DMS53 (cell line): ENCODE measurements at regions not wholly inside any gene's neighbourhood (a gene's known extent, or its start where the extent isn't known, plus 50 kb on each side); places are given as distances from the start of the nearest gene placed in this dataset.
A peak's percentile ranks its signal among the peaks of the same experiment; 100 is the strongest.

ENCODE experiments used
- DNase-seq: peaks from one replicate; lab custom pipeline; 2025; lab: John Stamatoyannopoulos, UW

DNA sequence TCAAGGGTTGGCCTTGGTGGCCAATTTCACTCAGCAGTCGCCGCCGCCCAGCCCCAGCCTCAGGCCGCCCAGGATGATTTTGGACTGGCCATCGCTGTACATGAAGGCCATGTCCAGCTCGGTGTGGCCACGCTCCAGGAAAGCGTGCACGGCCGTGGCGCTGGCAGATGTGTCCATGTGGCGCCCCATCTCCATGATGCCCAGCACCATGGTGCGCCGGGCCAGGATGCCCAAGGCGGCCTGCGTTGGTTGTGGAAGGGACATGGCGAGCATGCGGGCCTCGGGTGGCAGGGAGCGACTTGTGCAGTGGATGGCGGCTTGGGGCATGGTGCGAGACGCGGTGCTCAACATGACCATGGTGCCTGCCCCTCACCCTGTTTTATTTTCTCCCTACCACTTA, 55.4 kb downstream of the ZCCHC12 start:
- no peak for DNase-seq

DNA sequence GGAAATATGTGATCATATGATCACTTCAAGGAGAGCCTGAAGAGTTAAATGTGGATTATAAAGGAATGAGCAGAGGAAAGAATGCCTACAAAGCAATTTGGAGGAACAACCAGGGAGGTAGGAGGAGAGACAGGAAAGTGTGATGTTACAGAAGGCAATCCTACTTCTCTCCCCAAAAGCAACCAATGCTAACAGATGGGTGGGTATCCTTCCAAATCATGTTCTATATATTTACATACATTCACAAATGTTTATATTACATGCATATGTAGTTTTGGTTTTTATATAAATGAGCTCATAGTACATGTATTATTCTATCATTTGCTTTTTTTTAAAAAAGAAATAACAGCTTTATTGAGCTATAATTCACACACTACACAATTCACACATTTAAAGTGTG, 56.0 kb downstream of the ZCCHC12 start:
- no peak for DNase-seq

DNA sequence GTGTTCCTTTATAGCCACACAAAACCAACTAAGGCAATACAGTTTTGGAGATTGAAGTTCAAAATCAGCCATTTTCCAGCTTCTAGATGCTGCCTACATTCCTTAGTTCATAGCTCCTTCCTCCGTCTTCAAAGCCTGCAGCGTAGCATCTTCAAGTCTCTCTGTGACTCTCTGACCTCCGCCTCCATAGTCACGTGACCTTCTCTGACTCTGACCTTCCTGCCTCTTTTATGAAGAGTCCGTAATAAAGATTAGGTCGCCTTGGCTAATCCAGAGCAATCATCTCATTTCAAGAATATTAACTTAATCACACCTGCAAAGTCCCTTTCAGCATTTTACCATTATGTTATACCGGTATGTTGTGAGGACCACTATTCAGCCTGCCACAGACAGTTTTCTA, 60.4 kb downstream of the ZCCHC12 start:
- DNase-seq = peak; percentile 33

GRCh38 chrX:118884552-118885138, 61.0 kb downstream of the ZCCHC12 start:
- DNase-seq = peak; percentile 80

GRCh38 chrX:118893923-118894322, 70.3 kb downstream of the ZCCHC12 start:
- no peak for DNase-seq

DNA sequence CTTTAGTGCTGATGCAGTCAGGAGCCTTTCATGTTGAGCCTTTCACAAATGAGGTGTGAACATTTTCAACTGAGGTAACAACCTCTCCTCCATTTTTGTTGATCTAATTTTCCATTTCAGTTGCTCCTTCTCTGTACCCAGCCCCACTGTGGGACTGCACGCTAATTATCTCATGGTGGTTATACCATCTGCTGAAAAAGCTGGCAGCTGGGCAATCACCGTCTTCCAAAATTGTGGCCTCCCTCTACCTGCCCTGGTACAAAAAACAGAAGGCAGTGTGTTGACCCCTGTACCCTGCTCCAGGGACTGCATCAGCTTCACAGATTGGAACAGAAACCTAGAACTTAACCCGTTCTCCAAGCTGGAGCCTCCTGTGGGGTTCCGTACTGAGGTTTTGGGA, 72.4 kb upstream of the LONRF3 start:
- DNase-seq = no peak

- no peak for DNase-seq
Measured at GRCh38 chrX:118904218-118904617, 70.2 kb upstream of the LONRF3 start.

DNA sequence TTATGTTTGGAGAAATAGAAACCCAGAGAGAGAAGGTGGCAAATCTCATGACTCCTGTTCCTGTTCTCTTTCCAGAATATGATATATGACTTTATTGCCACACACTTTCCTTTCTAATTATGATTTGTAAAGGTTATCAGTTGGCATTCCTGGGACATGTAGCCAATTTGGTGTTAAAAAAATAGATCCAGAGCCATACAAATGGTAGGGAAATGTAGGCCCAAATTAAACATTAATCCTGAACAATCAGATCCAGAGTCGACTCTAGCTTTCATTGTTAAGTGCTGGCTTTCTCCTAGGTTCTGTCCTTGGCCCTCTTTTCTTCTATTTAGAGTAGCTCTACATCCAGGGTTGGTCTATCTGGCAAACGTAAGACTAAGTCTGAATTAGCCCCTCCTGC, 69.8 kb upstream of the LONRF3 start:
- no peak for DNase-seq
